ENCODE measurements at regions not wholly inside any gene's neighbourhood (a gene's known extent, or its start where the extent isn't known, plus 50 kb on each side); places are given as distances from the start of the nearest gene placed in this dataset.

DNA sequence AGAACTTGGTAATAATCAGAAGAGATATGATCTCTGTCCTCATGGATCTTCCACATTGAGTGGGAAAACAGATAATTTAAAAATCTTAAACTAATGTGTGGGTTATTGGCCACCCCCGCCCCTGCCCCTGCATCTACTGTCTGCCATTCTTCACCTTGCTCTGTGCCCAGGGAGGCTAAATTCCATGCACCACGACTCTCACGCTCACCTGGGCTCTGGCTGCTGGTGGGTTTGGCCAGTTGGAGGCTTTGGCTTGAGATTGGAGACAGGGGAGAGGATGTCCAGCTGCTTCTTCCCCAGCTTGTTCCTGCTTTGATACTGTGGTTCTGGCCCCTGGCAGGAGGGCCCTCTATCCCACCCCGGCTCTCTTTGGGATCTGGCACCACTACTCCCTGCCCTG is 127.9 kb downstream of the IRX5 start:
- TF ChIP-seq, protein P1, sequence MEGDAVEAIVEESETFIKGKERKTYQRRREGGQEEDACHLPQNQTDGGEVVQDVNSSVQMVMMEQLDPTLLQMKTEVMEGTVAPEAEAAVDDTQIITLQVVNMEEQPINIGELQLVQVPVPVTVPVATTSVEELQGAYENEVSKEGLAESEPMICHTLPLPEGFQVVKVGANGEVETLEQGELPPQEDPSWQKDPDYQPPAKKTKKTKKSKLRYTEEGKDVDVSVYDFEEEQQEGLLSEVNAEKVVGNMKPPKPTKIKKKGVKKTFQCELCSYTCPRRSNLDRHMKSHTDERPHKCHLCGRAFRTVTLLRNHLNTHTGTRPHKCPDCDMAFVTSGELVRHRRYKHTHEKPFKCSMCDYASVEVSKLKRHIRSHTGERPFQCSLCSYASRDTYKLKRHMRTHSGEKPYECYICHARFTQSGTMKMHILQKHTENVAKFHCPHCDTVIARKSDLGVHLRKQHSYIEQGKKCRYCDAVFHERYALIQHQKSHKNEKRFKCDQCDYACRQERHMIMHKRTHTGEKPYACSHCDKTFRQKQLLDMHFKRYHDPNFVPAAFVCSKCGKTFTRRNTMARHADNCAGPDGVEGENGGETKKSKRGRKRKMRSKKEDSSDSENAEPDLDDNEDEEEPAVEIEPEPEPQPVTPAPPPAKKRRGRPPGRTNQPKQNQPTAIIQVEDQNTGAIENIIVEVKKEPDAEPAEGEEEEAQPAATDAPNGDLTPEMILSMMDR (IDR thresholded peaks at IDR 0.05), result no peak
- Histone ChIP-seq H3K27ac (no peak overlapping the region), H3K27me3 (ENCODE audit: insufficient read depth in 3 of 3, low read length in 2 of 3) (peaks cover 0 to 22% (median 1%) of the 10 kb centered on the region in 3 donors), H3K4me1 (no peaks in the 10 kb centered on the region), H3K4me3 (no peak overlapping the region), H3K9me3 (no peaks in the 10 kb centered on the region), H3K36me3 (ENCODE audit: insufficient read depth in 1 of 2, low read depth in 1 of 2) (no peaks in the 10 kb centered on the region)
- ATAC-seq, result no peak
- DNase-seq, result no peak
- WGBS, 3 donors, result 77 to 87% (median 78%) methylated on average over 4 of the region's 4 CpGs
- intact Hi-C loops (cut with DNase I), result no loop called here

DNA sequence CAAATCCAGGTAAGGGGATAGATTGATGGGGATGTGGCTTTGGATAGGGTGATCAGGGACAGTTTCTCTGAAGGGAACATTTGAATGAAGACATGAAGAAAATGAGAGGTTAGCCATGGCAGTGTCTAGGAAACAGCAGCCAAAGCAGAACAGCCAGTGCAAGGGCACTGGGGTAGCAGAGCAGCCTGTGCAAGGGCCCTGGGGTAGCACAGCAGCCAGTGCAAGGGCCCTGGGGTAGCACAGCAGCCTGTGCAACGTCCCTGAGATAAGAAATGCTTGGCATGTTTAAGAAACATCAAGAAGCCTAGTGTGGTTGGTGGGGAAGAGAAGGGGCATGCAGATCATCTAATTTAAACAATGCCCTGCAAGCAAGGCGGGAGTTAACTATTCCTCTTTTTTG is 128.5 kb downstream of the IRX5 start:
- peaks cover 0 to 22% (median 1%) of the 10 kb centered on the region in 3 donors for H3K27me3 ChIP-seq (ENCODE audit: insufficient read depth in 3 of 3, low read length in 2 of 3)
- H3K9me3 ChIP-seq, result no peaks in the 10 kb centered on the region
- ATAC-seq (no peak), DNase-seq (no peak)
- H3K4me1 ChIP-seq, result no peaks in the 10 kb centered on the region
- no peak overlapping the region for H3K27ac ChIP-seq
- 59 to 90% (median 68%) methylated on average over 2 of the region's 2 CpGs for WGBS, 3 donors
- H3K36me3 ChIP-seq (ENCODE audit: insufficient read depth in 1 of 2, low read depth in 1 of 2), result no peaks in the 10 kb centered on the region
- TF ChIP-seq, protein P1 (IDR thresholded peaks at IDR 0.05), result no peak
- no peak overlapping the region for H3K4me3 ChIP-seq
- intact Hi-C loops (cut with DNase I), result no loop called here

DNA sequence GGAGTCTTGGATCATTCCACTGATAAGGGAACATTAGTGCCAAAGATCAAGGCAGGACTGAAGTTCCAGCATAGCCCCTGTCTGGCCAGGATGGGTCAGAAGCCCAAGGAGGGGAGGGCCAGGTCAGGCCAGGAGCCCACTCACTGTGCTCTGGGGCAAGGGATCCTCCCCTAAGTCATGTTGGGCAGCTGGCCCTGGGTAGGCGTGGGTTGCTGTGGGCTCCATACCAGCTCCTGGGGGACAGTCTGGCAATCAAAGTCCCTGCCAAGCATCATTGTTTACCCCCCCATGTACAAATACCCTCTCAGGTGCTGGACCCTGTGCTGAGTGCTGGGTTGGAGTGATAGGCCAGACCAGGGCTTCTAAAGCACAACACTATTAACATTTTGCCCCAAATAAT is 130.5 kb downstream of the IRX5 start:
- 89 to 100% (median 100%) methylated on average over 1 of the region's 1 CpG for WGBS, 3 donors
- DNase-seq (no peak), ATAC-seq (no peak)
- no peak overlapping the region for H3K27ac ChIP-seq
- no peak overlapping the region for H3K4me3 ChIP-seq
- H3K27me3 ChIP-seq (ENCODE audit: insufficient read depth in 3 of 3, low read length in 2 of 3), result peaks cover 0 to 12% (median 0%) of the 10 kb centered on the region in 3 donors
- no peaks in the 10 kb centered on the region for H3K36me3 ChIP-seq (ENCODE audit: insufficient read depth in 1 of 2, low read depth in 1 of 2)
- no peaks in the 10 kb centered on the region for H3K4me1 ChIP-seq
- TF ChIP-seq, protein P1 (IDR thresholded peaks at IDR 0.05), result no peak
- H3K9me3 ChIP-seq, result no peaks in the 10 kb centered on the region
- intact Hi-C loops (cut with DNase I), result no loop called here

DNA sequence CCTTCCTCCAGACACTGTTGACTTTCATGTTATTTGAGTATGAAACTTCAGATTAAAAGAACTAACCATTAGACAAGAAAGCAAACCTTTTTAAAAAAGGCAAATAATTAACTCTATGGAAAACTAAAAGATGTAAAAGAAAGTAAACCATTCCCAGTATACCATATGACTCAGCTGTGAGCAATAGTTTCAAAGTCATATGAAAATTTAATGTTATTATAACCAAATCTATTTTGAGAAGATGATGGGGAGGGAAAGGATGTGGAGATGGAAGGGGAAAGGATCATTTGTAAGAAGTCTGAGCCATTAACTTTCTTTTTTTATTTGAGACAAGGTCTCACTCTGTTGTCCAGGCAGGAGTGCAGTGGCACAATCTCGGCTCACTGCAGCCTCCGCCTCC is 131.8 kb downstream of the IRX5 start:
- Histone ChIP-seq H3K4me3 (no peak overlapping the region), H3K4me1 (no peaks in the 10 kb centered on the region), H3K9me3 (no peaks in the 10 kb centered on the region), H3K27ac (no peak overlapping the region), H3K27me3 (ENCODE audit: insufficient read depth in 3 of 3, low read length in 2 of 3) (peaks cover 0 to 6% (median 0%) of the 10 kb centered on the region in 3 donors), H3K36me3 (ENCODE audit: insufficient read depth in 1 of 2, low read depth in 1 of 2) (no peaks in the 10 kb centered on the region)
- no peak for DNase-seq
- no peak for ATAC-seq
- TF ChIP-seq, protein P1 (IDR thresholded peaks at IDR 0.05), result no peak
- WGBS, 3 donors, result 82 to 88% (median 87%) methylated on average over 2 of the region's 2 CpGs
- intact Hi-C loops (cut with DNase I), result no loop called here

DNA sequence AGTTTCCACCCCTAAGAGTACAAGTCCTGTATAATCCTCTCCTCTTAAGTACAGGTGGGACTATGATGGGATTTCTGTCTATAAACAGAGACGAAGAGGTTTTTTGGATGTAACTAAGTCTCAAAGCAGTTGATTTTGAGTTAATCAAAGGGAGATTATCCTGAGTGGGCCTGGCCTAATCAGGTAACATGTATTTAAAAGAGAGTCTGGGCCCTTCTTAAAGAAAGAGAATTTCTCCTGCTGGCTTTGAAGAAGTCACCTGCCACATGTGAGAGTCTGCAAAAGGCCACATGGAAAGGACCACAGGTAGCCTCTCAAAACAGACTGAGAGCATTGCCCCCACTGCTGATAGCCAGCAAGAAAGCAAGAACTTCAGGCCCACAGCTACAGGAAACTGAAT is 142.3 kb downstream of the IRX5 start:
- H3K4me1 ChIP-seq, result no peaks in the 10 kb centered on the region
- no peak overlapping the region for H3K27ac ChIP-seq
- TF ChIP-seq, protein P1 (IDR thresholded peaks at IDR 0.05), result no peak
- no peaks in the 10 kb centered on the region for H3K36me3 ChIP-seq (ENCODE audit: insufficient read depth in 1 of 2, low read depth in 1 of 2)
- ATAC-seq (no peak), DNase-seq (no peak)
- H3K4me3 ChIP-seq, result no peak overlapping the region
- intact Hi-C loops (cut with DNase I), result no loop called here
- WGBS, 3 donors, result 97% methylated on average over 1 of the region's 1 CpG
- no peaks in the 10 kb centered on the region for H3K9me3 ChIP-seq
- no peaks in the 10 kb centered on the region for H3K27me3 ChIP-seq (ENCODE audit: insufficient read depth in 3 of 3, low read length in 2 of 3)

All from psoas muscle (tissue), 7 donors.